Ecto neural progenitor cell (in vitro differentiated cells): ENCODE measurements at regions not wholly inside any gene's neighbourhood (a gene's known extent, or its start where the extent isn't known, plus 50 kb on each side); places are given as distances from the start of the nearest gene placed in this dataset.

Source experiments
- DNase-seq: peaks from one replicate; pipeline ENCODE4 v3.0.0-alpha.2; 2018; ENCODE audit warnings: low spot score

DNA sequence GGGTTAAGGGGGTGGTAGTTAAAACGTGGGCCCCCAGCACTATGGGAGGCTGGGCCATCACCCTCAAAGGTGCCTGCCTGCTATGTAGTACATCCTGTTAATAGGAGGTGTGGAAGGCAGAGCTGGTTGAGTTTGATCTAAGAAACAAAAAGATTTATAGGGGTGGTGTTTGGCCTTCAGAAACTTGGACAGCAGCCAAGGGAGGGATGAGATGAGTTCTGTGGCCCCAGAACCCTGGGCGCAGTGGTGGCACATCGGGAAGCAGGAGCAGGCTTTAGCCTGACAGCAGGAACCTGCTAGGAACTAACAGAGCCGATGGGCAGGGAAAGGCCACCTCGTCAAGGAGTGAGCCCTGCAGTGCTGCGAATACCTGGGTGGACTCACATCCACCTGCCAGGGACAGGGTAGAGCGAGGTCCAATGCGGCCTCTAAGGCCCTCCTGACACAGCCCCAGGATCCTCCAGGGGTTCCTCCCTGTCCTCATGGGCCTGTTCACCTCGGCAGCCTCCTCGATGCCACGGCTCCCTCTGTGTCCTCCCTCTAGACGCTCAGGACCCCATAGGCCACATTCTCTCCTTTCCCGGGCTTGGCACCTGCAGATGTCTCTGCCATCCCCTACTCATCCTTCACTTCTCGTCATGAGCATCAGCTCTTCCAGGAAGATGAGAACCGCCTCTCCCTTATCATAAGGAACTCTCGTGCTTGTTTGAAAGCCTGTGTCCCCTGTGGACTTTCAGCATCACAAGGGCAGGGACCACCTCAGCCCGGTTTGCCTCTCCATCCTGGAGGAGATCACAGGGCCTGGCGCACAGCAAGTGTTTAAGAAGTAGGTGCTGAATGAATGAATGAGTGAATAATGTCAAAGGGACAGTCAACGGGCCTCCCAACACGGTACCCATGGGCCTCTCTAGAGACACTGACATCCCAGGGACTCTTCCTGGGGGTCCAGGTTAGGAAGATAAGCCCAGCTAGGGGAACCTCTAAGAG, 103.5 kb upstream of the TNRC6C start:
- no peak for DNase-seq

DNA sequence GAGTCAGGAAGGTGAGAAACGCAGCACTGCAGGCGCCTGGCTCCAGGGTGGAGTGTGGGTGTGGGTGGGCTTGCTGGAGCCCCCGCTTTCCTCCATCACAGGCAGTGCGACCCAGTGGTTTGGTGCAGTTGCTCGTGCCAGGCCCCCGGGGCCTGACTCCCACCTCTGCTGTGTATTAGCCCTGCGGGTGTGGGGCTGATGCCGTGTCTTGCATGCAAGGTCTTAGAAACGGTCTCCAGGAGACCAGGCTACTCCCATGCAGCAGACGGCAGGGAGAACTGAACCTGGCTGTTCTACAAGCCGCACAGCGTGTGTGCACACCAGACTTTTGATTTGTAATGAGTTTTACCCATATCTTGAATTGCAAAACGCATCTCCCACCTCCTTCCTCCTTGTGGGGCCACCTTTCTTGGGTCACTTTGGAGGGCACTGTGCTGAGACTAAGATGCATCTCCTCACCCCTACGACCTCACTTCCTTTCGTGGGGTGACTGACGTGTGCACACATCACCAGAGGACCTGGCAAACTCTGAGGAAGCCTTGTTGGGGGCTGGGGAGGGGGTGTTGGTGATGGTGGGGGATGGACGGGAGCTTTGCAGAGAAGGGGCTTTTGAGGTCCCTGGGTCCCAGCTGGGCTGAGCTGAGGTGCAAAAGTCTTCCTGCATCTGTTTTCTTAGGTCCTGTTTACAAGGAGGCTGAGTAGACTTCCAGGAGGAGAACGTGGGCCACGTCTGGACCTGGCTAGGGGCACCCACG, 101.8 kb upstream of the TNRC6C start:
- DNase-seq = no peak

DNA sequence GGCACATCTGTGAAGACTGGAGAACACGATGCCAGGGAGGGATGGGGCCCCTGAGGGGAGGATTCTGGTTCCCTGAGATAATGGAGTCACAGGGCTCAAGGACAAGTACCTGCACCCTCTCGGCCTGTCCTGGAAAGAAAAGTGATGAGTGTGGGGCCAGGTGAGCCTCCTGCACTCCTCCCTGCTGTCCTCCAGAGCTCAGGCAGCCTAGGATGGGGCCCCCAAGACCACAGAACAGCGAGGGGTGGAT, 101.3 kb upstream of the TNRC6C start:
- DNase-seq = no peak

GRCh38 chr17:77857613-77858012, 100.9 kb upstream of the TNRC6C start:
- DNase-seq = no peak

- no peak for DNase-seq
Measured at GRCh38 chr17:77858291-77859034, 100.0 kb upstream of the TNRC6C start.

GRCh38 chr17:77859035-77859810, 99.3 kb upstream of the TNRC6C start:
- DNase-seq = no peak

GRCh38 chr17:77861133-77861695, 97.3 kb upstream of the TNRC6C start:
- no peak for DNase-seq

GRCh38 chr17:77861981-77862645, 96.4 kb upstream of the TNRC6C start:
- DNase-seq = no peak

- DNase-seq = no peak
Measured at GRCh38 chr17:77862890-77863813, 95.4 kb upstream of the TNRC6C start.

DNA sequence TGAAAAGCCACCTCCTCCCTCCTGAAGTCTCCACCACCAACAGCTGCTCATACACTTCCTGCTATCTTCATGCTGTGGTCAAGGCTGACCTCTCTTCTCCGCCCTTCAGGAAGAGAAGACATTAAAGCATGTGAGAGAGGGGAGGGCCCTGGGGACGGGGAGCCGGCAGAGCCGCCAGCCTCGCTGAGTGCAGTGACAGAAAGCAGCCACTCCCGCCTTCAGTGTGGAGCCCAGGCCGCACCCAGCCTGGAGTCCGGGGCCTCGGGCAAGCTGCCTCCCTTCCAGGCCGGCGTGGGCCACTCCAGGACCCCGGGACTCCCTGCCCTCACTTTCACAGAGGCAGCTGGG, 94.7 kb upstream of the TNRC6C start:
- no peak for DNase-seq

DNA sequence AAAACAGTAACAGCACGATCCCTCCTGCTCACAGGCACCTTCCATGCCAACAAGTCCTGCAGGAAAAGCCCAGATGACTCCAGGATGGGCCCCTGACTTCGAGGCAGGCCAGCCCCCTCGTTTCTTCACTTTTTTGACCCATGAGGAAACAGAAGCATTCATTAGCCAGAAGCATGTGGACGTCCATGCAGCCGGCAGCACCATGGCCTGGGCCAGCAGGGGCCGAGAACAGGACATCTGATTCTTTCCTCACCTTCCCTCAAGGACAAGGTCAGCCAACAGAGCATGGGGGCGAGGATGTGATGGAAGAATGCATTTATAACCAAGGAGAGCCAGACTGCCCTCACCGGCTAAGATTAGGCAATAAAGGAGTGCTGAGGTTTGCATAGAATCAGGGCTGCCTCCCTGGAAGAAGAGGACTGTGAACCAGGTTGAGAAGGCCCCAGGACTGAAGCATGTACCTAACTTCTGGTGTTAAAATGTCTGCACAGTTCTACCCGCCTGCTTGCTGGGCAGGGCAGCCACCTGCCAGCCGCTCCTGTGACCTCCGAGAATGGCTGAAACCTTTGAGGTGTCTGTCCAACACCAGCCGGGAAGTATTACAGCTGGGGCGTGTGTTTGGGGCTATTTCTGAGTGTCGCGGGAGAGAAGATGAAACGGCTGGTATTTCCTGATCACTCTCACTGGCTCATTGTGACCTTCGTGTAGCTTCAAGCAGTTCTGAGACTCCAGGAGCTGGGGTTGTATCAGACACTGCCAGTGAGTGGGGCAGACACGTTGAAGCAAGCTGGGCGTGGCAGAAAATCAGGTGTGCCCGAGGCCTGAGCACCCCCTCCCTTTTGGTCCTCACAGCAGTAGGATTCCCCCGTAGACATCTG, 94.0 kb upstream of the TNRC6C start:
- DNase-seq = no peak

DNA sequence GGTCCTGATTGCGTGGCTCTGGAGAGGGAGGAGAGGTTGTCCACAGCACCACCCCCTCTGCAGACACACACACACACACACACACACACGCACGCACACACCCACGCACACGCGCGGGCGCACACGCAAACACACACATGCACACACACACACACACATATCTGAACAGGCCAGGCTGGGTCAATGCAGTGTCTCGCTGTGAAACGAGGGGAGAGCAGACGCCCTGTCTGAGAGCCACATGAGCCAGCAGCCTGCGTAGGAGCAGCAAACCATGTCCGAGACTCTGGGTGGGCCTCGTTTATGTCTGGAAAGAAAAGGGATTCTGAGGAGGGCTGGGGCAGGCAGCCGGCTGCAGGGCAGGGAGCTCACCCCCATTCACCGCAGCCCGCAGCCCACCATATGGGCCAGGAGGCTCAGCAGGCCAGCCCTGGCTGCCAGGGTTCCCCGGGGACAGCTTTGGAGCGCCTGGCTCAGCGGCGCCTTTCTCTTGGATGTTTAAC, 93.3 kb upstream of the TNRC6C start:
- DNase-seq = no peak

DNA sequence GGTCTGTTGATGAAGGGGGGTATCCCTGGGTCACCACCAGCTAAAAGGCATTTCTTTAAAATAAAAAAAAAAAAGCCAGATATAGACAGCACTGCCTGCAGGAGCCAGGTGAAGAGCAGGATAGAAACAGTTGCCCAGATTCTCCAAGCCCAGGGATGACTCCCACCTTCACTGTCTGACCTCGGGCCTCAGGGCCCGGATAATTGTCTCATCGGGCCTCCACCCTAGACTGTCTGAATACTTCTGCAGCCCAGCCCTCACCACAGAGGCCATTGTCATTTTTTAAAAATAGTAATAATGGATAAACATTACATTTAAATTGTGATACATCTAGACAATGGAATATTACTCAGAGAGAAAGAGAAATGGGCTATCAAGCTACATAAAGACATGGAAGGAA, 92.8 kb upstream of the TNRC6C start:
- no peak for DNase-seq

DNA sequence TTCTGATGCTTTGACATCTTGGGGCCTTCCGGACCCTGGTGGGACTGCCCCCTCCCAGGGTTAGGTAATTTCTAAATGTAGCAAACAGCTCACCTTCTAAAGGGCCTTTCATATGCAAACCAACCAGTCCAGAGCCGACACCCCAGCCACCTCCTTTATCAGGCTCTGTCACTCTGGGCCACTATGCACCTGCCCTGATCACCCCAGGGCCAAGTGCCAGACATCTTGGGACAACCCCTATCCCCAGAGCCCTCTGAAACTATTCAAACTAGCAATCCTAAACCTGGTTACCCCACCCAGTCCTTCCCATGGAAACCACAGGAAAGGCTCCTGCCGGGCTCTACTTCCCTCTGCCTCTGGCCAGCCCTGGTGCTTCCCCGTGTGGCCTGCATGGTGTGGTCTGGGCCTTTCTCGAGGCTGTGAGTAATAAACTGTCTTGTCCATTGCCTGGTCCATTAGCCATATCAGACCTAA, 91.2 kb upstream of the TNRC6C start:
- DNase-seq = no peak

GRCh38 chr17:77867976-77868713, 90.4 kb upstream of the TNRC6C start:
- DNase-seq = no peak

DNA sequence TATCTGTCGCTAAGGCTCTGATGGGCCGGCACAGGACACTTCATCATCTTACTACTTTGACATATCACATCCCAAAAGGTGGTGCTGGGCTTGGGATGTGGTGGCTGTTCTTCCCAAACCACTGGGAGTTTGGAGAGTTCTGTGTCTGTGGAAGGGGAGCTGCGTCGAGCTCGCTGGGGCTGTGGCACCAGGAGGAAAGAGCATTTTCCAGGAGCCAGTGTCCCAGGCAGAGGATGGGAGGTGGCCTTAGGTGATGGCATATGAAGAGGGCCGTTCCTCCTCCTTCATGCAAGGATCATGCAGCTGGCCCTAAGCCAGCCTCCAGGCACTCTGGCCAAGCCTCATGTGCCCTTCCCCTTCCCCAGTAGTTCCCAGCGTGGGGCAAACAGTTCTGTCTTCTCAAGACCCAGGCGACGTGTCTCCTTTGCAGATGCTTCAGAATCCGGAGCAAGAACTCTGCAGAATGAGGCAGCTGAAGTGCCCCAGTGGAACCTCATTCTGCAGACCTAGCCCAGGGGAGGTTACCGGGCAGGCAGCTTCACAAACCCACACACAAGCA, 89.4 kb upstream of the TNRC6C start:
- no peak for DNase-seq

DNA sequence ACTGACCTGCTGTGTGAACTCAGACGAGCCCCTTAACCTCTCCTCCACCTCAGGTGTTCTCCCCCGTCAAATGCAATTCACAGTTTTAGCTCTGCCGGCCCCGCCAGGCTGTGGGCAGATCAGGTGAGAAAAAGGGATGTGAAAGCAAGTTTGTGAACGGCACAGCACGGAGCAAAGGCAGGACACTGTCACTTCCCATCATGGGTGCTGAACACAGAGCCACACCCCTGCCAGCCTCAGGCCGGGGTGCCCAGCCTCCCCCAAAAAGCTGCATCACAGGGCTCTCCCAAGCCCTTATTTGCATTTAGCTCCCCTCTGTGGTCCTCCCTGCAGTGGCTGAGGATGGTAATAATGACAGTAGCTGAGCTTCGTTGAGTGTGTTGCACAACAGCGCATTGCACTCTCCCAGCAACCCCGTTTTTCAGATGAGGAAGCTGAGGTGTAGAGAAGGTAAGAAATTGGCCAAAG, 88.8 kb upstream of the TNRC6C start:
- no peak for DNase-seq

DNA sequence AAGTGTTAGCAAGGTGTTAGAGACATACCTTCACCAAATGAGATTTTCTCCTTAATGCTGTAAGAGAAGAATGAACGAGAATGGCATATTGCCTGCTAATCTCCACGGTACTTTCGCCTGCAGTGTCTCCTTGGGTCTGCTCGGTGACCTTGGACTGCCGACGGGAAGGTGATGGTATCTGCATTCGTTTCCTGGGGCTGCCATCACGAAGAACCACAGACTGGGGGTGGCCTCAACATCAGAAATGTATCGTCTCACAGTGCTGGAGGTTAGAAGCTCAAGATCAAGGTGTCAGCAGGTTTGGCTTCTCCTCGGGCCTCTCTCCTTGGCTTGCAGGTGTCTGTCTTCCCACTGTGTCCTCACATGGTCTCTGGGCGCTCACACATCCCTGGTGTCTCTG, 86.3 kb upstream of the TNRC6C start:
- DNase-seq = no peak
